G401.6 (cell line): ENCODE measurements at regions not wholly inside any gene's neighbourhood (a gene's known extent, or its start where the extent isn't known, plus 50 kb on each side); places are given as distances from the start of the nearest gene placed in this dataset.

Source experiments
- FAIRE-seq: peaks from 2 replicates; lab custom pipeline; 2012; peaks lifted over from hg19 to GRCh38; lab: Jason Lieb, UNC

DNA sequence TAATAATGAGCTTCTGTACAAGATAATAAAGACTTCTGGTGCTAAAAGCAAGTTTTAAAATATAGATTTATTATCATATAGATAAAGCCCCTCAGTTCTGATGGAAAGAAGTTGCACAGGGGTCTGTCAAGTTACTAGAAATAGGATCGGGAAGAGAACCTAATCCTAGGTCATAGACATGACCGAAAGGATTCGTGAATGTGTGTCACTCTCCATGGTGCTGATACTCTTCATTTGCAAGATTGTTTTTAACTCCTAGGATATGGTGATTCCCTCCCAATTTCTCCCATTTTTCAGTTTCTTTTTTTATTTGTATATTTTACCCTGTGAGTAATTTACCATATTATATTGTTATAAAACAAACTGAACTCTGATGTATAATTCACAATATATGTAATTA lies 58.9 kb upstream of the CTNNA2 start:
- no peak for FAIRE-seq

DNA sequence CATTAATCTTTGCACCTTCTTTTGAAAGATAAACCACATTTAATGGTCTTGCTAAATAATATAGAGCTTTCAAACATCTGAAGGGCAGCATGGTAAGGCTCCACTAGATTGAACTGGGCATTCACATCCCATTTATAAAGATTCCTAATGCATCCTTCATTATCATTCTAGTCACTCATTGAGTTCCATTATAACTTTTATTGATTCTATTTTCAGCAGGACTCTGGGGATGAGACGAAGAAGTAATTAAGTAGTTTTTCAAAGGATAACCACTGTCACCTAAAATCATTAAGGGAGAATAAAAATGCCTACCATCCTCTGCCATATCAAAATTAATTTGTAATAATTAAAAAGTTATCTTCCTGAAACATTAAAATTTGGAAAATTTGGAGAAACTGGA lies 60.2 kb upstream of the CTNNA2 start:
- FAIRE-seq, result no peak

DNA sequence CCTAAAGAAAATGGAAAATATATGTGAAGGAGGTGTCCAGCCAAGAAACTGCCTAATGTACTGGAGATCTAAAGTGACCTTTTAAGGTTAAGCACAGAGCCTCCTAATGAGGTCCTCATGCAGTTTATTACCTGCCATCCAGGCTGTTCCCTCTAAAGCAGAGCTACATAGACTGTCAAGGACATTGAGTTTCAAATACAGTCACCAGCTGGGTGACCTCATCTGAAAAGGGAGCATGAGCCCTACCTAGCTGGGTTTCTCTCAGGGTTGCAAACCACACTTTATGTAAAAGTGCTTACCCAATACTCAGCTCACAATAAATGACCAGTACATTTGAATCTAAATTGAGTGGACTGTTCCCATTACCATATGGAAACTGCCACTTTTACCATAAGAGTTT lies 65.4 kb upstream of the CTNNA2 start:
- no peak for FAIRE-seq

GRCh38 chr2:79446313-79446712 lies 66.5 kb upstream of the CTNNA2 start:
- no peak for FAIRE-seq

- no peak for FAIRE-seq
Observed at GRCh38 chr2:79437433-79438267, 75.2 kb upstream of the CTNNA2 start.

- FAIRE-seq, result no peak
Observed at GRCh38 chr2:79434362-79434761, 78.5 kb upstream of the CTNNA2 start.

GRCh38 chr2:79432731-79433146 lies 80.1 kb upstream of the CTNNA2 start:
- FAIRE-seq, result no peak

DNA sequence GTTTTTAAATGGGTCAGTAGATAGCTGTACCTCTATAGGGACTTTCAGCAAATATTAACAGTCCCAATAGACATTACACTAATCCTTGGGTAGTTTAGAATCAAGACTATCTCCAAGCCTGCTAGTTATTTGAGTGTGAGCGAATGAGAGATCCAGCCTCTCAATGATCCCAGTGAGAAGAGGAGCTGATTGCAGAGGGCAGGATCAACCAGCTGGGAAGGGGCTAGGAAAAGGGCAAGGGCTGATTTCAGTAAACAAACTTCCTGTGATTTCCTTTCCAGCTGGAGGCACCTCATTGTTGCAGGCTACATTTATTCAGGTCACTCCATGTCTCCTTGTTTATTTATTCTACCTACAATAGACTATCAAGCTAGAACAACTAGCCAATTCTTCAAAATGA lies 84.1 kb upstream of the CTNNA2 start:
- no peak for FAIRE-seq

DNA sequence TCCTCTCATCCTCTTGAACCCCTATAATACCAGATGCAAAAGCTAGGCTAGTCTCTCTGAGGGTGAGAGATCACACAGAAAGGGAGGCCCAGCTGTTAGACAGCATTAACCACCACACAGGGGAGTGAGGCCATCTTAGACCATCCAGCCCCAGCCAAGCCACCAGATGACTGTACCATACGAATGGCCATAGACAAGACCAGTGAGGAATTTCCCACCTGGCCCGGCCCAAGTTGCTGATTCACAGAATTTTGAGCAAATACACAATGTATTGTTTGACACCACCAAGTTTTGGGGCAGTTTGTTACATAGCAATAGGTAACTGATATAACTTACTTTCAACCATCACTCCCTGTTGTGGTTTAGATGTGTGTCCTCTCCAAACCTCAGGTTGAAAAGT lies 98.2 kb upstream of the CTNNA2 start:
- FAIRE-seq, result no peak

GRCh38 chr2:79394485-79394859 lies 118.4 kb upstream of the CTNNA2 start:
- FAIRE-seq, result no peak

DNA sequence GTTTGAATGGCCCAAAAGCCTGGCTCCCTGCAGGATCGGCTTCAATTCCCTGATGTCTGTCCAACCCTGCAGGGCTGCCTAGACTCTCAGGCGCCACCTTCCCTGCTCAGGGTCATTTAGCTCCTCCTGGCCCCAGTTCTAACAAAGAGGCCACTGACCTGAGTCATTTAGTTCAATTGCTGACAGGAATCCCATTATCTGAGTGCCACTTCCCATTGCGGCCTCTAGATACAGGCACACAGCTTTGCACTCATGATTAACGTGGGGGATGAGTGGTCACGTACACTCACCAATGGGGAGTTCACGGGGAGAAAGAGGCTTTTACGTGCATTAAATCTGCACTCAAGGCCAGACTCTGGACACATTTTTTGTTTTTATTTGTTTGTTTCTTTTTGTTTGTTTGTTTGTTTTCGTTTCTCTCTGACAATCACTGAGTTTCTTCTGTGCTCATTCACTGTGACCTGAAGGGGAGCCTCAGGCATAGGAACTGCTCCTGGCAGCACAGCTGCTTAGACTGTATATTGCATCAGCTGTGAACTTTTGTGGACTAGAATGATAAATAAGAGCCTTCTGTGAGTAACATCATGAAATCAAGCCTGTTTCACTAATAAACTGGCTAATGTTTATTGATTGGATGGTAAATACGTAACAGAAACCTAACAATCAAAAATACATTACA lies 118.9 kb upstream of the CTNNA2 start:
- FAIRE-seq, result no peak

- FAIRE-seq, result no peak
Observed at GRCh38 chr2:79393107-79393685, 119.7 kb upstream of the CTNNA2 start.

- no peak for FAIRE-seq
Observed at GRCh38 chr2:79389481-79389880, 123.4 kb upstream of the CTNNA2 start.

DNA sequence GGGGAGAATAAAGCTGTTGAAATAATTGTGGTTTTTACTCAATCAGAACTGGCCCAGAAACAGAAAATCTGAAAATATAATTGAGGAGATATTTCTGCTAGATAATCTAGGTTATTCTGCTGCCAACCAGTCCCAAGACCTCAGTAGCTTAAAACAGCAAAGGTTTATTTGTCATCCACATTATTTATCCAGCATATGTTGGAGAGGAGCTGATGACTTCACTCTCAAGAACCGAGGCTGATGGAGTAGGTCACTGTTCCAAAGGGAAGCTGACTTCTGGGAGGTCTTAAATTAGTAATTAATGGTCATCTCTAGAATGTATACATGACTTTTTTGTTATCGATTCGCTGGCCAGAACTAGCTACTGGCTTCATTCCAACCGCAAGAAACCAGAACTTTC lies 124.8 kb upstream of the CTNNA2 start:
- FAIRE-seq, result no peak

DNA sequence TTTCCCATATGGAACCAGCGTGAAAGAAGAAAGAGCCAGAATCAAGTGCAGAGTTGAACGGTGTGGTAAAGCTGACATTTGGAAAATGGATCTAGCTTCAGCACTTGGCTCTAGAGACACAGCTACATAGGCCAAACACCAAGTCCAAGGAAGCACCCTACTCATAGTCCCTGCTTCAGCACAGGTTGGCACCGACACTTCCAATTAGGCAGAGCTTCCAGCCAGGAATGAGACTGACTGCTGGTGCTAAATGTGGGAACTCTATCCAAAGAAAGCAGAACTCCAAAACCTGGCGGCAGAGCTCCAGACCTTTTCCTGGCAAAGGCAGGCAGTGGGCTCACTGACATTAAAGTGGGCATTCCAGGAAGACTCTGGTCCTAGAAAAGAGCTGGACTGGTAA lies 125.4 kb upstream of the CTNNA2 start:
- no peak for FAIRE-seq

DNA sequence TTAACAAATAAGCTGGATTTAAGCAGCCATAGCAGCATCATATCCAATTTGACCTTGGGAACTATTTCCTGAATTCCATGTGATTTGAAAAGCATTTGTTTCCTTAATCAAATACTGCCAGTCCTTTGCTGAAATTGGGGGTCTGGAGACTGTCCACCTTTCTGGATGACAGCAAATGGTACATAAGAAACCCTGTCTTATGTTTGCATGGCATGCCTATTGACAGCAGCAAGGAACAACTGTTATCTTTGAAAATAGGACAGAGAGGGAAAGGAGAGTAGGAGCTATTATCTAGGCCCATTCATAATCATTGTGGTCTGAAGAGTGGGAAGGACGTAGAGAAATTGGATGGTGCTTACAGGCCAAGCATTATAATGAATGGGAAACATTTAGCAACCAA lies 129.2 kb upstream of the CTNNA2 start:
- FAIRE-seq, result no peak

GRCh38 chr2:79375817-79376216 lies 137.0 kb upstream of the CTNNA2 start:
- FAIRE-seq, result no peak

GRCh38 chr2:79373358-79374130 lies 139.3 kb upstream of the CTNNA2 start:
- FAIRE-seq, result no peak

GRCh38 chr2:79370976-79371538 lies 141.8 kb upstream of the CTNNA2 start:
- no peak for FAIRE-seq

DNA sequence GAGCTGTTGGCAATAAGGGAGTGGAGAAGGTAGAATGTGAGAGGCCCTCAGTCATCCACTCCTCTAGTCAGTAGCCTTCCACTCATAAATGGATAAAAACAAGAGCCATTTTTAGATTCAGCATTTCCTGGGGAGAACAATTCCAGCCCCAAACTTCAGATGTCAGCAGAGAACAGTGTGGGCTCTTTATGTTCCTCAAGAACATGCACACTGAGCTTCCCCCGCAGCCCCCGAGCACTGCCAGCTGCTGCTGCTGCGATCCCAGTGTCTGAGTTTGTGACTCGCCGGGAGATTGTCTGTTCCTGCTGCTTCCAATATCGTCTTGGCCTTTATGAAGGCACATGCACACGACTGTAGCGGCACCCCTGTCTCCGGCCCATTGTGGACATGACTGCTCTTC lies 143.7 kb upstream of the CTNNA2 start:
- no peak for FAIRE-seq

DNA sequence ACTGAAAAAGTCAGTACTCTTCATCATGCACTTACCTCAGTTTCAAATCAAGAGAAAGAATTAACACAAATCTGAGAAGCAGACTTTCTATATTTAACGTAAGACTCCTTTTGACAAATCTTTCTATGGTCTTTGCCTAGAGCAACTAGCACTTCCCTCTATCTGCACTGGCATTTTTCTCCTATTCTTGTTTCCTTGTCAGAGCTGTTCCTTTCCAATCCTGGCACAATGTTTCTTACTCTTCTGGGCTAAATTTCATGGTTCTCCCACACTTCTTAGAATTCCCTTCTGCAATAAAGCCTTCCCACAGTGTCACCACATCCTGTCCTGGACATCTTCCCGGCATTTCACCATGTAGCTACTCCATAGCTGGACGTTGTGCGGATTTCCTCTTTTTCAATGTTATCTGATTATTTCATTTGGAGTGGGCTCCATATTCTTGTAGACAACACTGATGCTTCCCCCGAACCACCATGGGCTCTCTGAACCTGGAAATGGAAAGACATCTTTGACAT lies 144.7 kb upstream of the CTNNA2 start:
- no peak for FAIRE-seq

GRCh38 chr2:79359419-79359818 lies 153.4 kb upstream of the CTNNA2 start:
- FAIRE-seq, result no peak
